ENCODE measurements at regions not wholly inside any gene's neighbourhood (a gene's known extent, or its start where the extent isn't known, plus 50 kb on each side); places are given as distances from the start of the nearest gene placed in this dataset.

DNA sequence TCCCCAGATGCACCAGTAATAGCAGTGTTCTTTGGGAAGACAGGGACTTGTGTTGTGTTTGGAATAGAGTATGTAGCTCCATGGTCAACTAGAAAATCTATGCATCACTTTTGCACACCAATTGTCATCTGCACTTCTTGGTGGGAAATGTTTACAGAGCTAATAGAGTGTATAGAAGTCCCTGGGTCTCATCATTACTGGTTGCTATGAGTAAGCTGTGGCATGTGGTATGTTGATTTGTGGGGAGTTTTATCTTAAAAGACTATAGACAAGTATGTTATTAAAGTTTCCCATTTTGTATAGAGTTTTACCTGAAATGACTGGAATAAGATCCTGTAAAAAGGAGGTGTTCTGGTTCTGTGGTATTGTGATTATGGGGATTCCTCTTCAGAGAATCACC is 55.4 kb upstream of the PRSS1 start:
- H3K4me1 ChIP-seq (ENCODE audit: control insufficient read depth in 1 of 2, insufficient read depth in 2 of 2, low read length in 2 of 2), result no peaks in the 10 kb centered on the region

GRCh38 chr7:142690554-142691182 is 58.6 kb upstream of the PRSS1 start:
- H3K79me2 ChIP-seq (ENCODE audit: insufficient read depth, low read length), result no peaks in the 10 kb centered on the region
- H3K27ac ChIP-seq (ENCODE audit: low read depth, low read length), result no peak overlapping the region
- H4K20me1 ChIP-seq (ENCODE audit: insufficient read depth), result no peaks in the 10 kb centered on the region
- H3K9me2 ChIP-seq (ENCODE audit: insufficient read depth), result no peaks in the 10 kb centered on the region
- CTCF ChIA-PET, result no interaction called here
- POLR2A ChIA-PET, result no interaction called here
- H3K4me2 ChIP-seq (ENCODE audit: low read length), result no peak overlapping the region
- H3K9ac ChIP-seq (ENCODE audit: low read length), result no peak overlapping the region
- no peaks in the 10 kb centered on the region for H3K36me3 ChIP-seq (ENCODE audit: control insufficient read depth in 1 of 2, insufficient read depth in 2 of 2, low read length in 2 of 2)
- no peaks in the 10 kb centered on the region for H3K4me1 ChIP-seq (ENCODE audit: control insufficient read depth in 1 of 2, insufficient read depth in 2 of 2, low read length in 2 of 2)
- RAD21 ChIA-PET (ENCODE audit: low non-redundant PET in 1 of 2, low total read pairs in 2 of 2, uncharacterized antibody in 2 of 2, unreplicated experiment in 2 of 2), result no interaction called here
- no peak overlapping the region for H3K4me3 ChIP-seq (replicated peaks in 1 of 2; ENCODE audit: low read depth in 1 of 2, low read length in 2 of 2)
- intact Hi-C loops (cut with micrococcal nuclease), result no loop called here
- no peaks in the 10 kb centered on the region for H3K9me3 ChIP-seq (ENCODE audit: control insufficient read depth in 1 of 2, insufficient read depth in 1 of 2, low read depth in 1 of 2, low read length in 2 of 2)
- DNase-seq (ENCODE audit: low read depth, low spot score), result no peak
- no peak overlapping the region for H2AFZ ChIP-seq (ENCODE audit: low read depth, low read length, poor library complexity, severe bottlenecking)
- H3K27me3 ChIP-seq (ENCODE audit: insufficient read depth, low read length), result 0 out of 2 replicates have a peak, but pooled peaks cover 4% of the 10 kb centered on the region
- ATAC-seq, result no peak
- BruUV-seq (replicated peaks), result no TSS peak
- TF ChIP-seq ELF1 (IDR thresholded peaks at IDR 0.05; ENCODE audit: borderline replicate concordance, low read depth) (no peak), ZFX (IDR thresholded peaks at IDR 0.05) (no peak), ZNF274 (IDR thresholded peaks at IDR 0.05; ENCODE audit: low read depth, low read length) (no peak), REST (IDR thresholded peaks at IDR 0.05; ENCODE audit: low read depth) (no peak), POLR2A (IDR thresholded peaks at IDR 0.05; ENCODE audit: borderline replicate concordance, extremely low read depth, insufficient read depth, insufficient read length) (no peak), SRF (IDR thresholded peaks at IDR 0.05; ENCODE audit: low read depth) (no peak), POLR2AphosphoS5 (IDR thresholded peaks at IDR 0.05; ENCODE audit: low read depth, low read length) (no peak), FOSL1 (IDR thresholded peaks at IDR 0.05; ENCODE audit: low read depth) (no peak), RAD21 (IDR thresholded peaks at IDR 0.05; ENCODE audit: low read depth) (no peak), CTCF (IDR thresholded peaks at IDR 0.05 in 2 of 3, conservative IDR thresholded peaks at IDR 0.05 in 1 of 3; ENCODE audit: borderline replicate concordance in 1 of 3, insufficient read depth in 1 of 3, low read depth in 2 of 3, low read length in 2 of 3) (no peak)

More for the DNA sequence above, 55.4 kb upstream of the PRSS1 start:
- Histone ChIP-seq H3K36me3 (ENCODE audit: control insufficient read depth in 1 of 2, insufficient read depth in 2 of 2, low read length in 2 of 2) (no peaks in the 10 kb centered on the region), H4K20me1 (ENCODE audit: insufficient read depth) (no peaks in the 10 kb centered on the region), H3K9me2 (ENCODE audit: insufficient read depth) (no peaks in the 10 kb centered on the region; the same call in 1 of the 2 replicates), H3K27ac (ENCODE audit: low read depth, low read length) (no peak overlapping the region), H3K4me3 (replicated peaks in 1 of 2; ENCODE audit: low read depth in 1 of 2, low read length in 2 of 2) (no peak overlapping the region), H3K27me3 (ENCODE audit: insufficient read depth, low read length) (0 out of 2 replicates have a peak, but pooled peaks cover 4% of the 10 kb centered on the region), H3K9me3 (ENCODE audit: control insufficient read depth in 1 of 2, insufficient read depth in 1 of 2, low read depth in 1 of 2, low read length in 2 of 2) (no peaks in the 10 kb centered on the region), H3K4me2 (ENCODE audit: low read length) (no peak overlapping the region), H3K9ac (ENCODE audit: low read length) (no peak overlapping the region), H3K79me2 (ENCODE audit: insufficient read depth, low read length) (no peaks in the 10 kb centered on the region), H2AFZ (ENCODE audit: low read depth, low read length, poor library complexity, severe bottlenecking) (no peak overlapping the region)
- ATAC-seq, result no peak
- ChIA-PET CTCF (no interaction called here), RAD21 (ENCODE audit: low non-redundant PET in 1 of 2, low total read pairs in 2 of 2, uncharacterized antibody in 2 of 2, unreplicated experiment in 2 of 2) (no interaction called here), POLR2A (no interaction called here)
- no TSS peak for BruUV-seq (replicated peaks)
- DNase-seq (ENCODE audit: low read depth, low spot score), result no peak
- TF ChIP-seq YY1 (IDR thresholded peaks at IDR 0.05; ENCODE audit: extremely low read depth, insufficient replicate concordance, low read depth, low read length) (no peak), POLR2A (IDR thresholded peaks at IDR 0.05; ENCODE audit: borderline replicate concordance, extremely low read depth, insufficient read depth, insufficient read length) (no peak), EGR1 (IDR thresholded peaks at IDR 0.05; ENCODE audit: low read depth) (no peak), ATF3 (IDR thresholded peaks at IDR 0.05) (no peak), SRF (IDR thresholded peaks at IDR 0.05; ENCODE audit: low read depth) (no peak), CBX3 (IDR thresholded peaks at IDR 0.05; ENCODE audit: low read depth) (no peak), JUND (IDR thresholded peaks at IDR 0.05) (no peak), SIN3A (IDR thresholded peaks at IDR 0.05; ENCODE audit: low read depth) (no peak), EZH2phosphoT487 (IDR thresholded peaks at IDR 0.05; ENCODE audit: borderline replicate concordance) (no peak)
- TF ChIP-seq, protein P1, sequence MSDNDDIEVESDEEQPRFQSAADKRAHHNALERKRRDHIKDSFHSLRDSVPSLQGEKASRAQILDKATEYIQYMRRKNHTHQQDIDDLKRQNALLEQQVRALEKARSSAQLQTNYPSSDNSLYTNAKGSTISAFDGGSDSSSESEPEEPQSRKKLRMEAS (IDR thresholded peaks at IDR 0.05), result no peak
- intact Hi-C loops (cut with micrococcal nuclease), result no loop called here

Data from HCT116 (cell line).